MCF 10A (cell line): ENCODE measurements at regions not wholly inside any gene's neighbourhood (a gene's known extent, or its start where the extent isn't known, plus 50 kb on each side); places are given as distances from the start of the nearest gene placed in this dataset.

Source experiments
- BruUV-seq: library from RNA; stranded (reverse); fragments of 400-500 nt; replicated peaks from 2 replicates; lab custom pipeline; 2021; lab: Mats Ljungman, UMichigan
- CTCF ChIA-PET: fragments of 300-600 bp; sonication (Branson Sonifier 250); formaldehyde crosslinking; extraction: SDS; loops from one replicate; lab custom pipeline; 2021; ENCODE audit warnings: antibody characterized with exemption, inconsistent platforms; lab: Yijun Ruan, JAX
- POLR2A ChIA-PET: fragments of 300-600, 350-650 bp; sonication (Branson Sonifier 250); formaldehyde crosslinking; extraction: SDS; loops from one replicate; lab custom pipeline; 2020; ENCODE audit warnings: antibody characterized with exemption, inconsistent platforms; lab: Yijun Ruan, JAX
- DNase-seq: peaks from one replicate; pipeline ENCODE4 v3.0.0-alpha.2; 2018; ENCODE audit not compliant: unreplicated experiment
- H3K27ac Mint-ChIP-seq: one replicate; pipeline ENCODE4 v1.8.0; 2022; ENCODE audit warnings: mild to moderate bottlenecking, low read depth, mixed read lengths; ENCODE audit not compliant: unreplicated experiment
- H3K27me3 Mint-ChIP-seq: one replicate; pipeline ENCODE4 v1.8.0; 2022; ENCODE audit warnings: mixed read lengths; ENCODE audit not compliant: insufficient read depth, unreplicated experiment
- H3K36me3 Mint-ChIP-seq: one replicate; pipeline ENCODE4 v1.8.0; 2022; ENCODE audit warnings: mild to moderate bottlenecking, moderate library complexity, mixed read lengths; ENCODE audit not compliant: insufficient read depth, unreplicated experiment
- H3K4me1 Mint-ChIP-seq: one replicate; pipeline ENCODE4 v1.8.0; 2022; ENCODE audit warnings: mixed read lengths; ENCODE audit not compliant: insufficient read depth, unreplicated experiment
- H3K4me3 Mint-ChIP-seq: one replicate; pipeline ENCODE4 v1.8.0; 2022; ENCODE audit warnings: mild to moderate bottlenecking, moderate library complexity, mixed read lengths; ENCODE audit not compliant: unreplicated experiment
- H3K9me3 Mint-ChIP-seq: one replicate; pipeline ENCODE4 v1.8.0; 2022; ENCODE audit warnings: mixed read lengths; ENCODE audit not compliant: unreplicated experiment
- intact Hi-C: fragments of 100-400 bp; cut with micrococcal nuclease; formaldehyde crosslinking; loops from 2 replicates; pipeline ENCODE4 v1.14.1; 2022
- TF ChIP-seq, protein P1 (sequence below): fragments of 200-600 bp; IDR thresholded peaks from one replicate; pipeline ENCODE4 v1.8.0; 2022; ENCODE audit warnings: antibody characterized with exemption, mild to moderate bottlenecking; ENCODE audit not compliant: unreplicated experiment

GRCh38 chr2:114040826-114041225 is 150.9 kb downstream of the ACTR3 start:
- intact Hi-C loops: no loop called here
- DNase-seq: no peak
- H3K27ac Mint-ChIP-seq: no peak overlapping the region
- TF ChIP-seq, protein P1, sequence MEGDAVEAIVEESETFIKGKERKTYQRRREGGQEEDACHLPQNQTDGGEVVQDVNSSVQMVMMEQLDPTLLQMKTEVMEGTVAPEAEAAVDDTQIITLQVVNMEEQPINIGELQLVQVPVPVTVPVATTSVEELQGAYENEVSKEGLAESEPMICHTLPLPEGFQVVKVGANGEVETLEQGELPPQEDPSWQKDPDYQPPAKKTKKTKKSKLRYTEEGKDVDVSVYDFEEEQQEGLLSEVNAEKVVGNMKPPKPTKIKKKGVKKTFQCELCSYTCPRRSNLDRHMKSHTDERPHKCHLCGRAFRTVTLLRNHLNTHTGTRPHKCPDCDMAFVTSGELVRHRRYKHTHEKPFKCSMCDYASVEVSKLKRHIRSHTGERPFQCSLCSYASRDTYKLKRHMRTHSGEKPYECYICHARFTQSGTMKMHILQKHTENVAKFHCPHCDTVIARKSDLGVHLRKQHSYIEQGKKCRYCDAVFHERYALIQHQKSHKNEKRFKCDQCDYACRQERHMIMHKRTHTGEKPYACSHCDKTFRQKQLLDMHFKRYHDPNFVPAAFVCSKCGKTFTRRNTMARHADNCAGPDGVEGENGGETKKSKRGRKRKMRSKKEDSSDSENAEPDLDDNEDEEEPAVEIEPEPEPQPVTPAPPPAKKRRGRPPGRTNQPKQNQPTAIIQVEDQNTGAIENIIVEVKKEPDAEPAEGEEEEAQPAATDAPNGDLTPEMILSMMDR: no peak
- H3K4me3 Mint-ChIP-seq: no peak overlapping the region
- POLR2A ChIA-PET: interaction anchor here (0.6 kb wide), 1 partner anchor 335 kb away, joined by 3 read pairs; no protein-coding TSS in a partner anchor
- BruUV-seq: no TSS peak
- H3K9me3 Mint-ChIP-seq: no peaks in the 10 kb centered on the region
- no peaks in the 10 kb centered on the region for H3K36me3 Mint-ChIP-seq
- no peaks in the 10 kb centered on the region for H3K4me1 Mint-ChIP-seq
- CTCF ChIA-PET: no interaction called here
- no peaks in the 10 kb centered on the region for H3K27me3 Mint-ChIP-seq

- Mint-ChIP-seq H3K36me3 (no peaks in the 10 kb centered on the region), H3K27ac (no peak overlapping the region), H3K27me3 (no peaks in the 10 kb centered on the region), H3K9me3 (no peaks in the 10 kb centered on the region), H3K4me3 (no peak overlapping the region), H3K4me1 (no peaks in the 10 kb centered on the region)
- no TSS peak for BruUV-seq
- CTCF ChIA-PET: interaction anchor here (0.5 to 0.6 kb wide), 2 partner anchors 42 to 685 kb away, joined by 4 read pairs; no protein-coding TSS in a partner anchor
- DNase-seq: no peak
- TF ChIP-seq, protein P1: no peak
- POLR2A ChIA-PET: no interaction called here
- intact Hi-C loops: no loop called here
These were observed 155.1 kb downstream of the ACTR3 start for GRCh38 chr2:114044985-114045384.

- ChIA-PET POLR2A (no interaction called here), CTCF (interaction anchor here (0.6 to 0.7 kb wide), 3 partner anchors 143 to 498 kb away, joined by 3 to 4 read pairs (median 3); no protein-coding TSS in a partner anchor)
- Mint-ChIP-seq H3K9me3 (no peaks in the 10 kb centered on the region), H3K27ac (no peak overlapping the region), H3K36me3 (no peaks in the 10 kb centered on the region), H3K27me3 (no peaks in the 10 kb centered on the region), H3K4me3 (no peak overlapping the region), H3K4me1 (no peaks in the 10 kb centered on the region)
- no peak for DNase-seq
- BruUV-seq: no TSS peak
- intact Hi-C loops: no loop called here
- TF ChIP-seq, protein P1: no peak
These were observed 156.5 kb downstream of the ACTR3 start for GRCh38 chr2:114046373-114046772.

GRCh38 chr2:114046866-114047435 is 157.1 kb downstream of the ACTR3 start:
- H3K36me3 Mint-ChIP-seq: no peaks in the 10 kb centered on the region
- BruUV-seq: no TSS peak

More at GRCh38 chr2:114046866-114047435, 157.1 kb downstream of the ACTR3 start:
- Mint-ChIP-seq H3K27me3 (no peaks in the 10 kb centered on the region), H3K4me1 (no peaks in the 10 kb centered on the region), H3K4me3 (no peak overlapping the region), H3K27ac (no peak overlapping the region), H3K9me3 (no peaks in the 10 kb centered on the region)
- ChIA-PET CTCF (interaction anchor here (0.6 kb wide), 1 partner anchor 151 kb away, joined by 3 read pairs; no protein-coding TSS in a partner anchor), POLR2A (no interaction called here)
- TF ChIP-seq, protein P1: no peak
- intact Hi-C loops: no loop called here
- no peak for DNase-seq
